Neural progenitor cell (in vitro differentiated cells): ENCODE measurements at regions not wholly inside any gene's neighbourhood (a gene's known extent, or its start where the extent isn't known, plus 50 kb on each side); places are given as distances from the start of the nearest gene placed in this dataset.

Experiments
- EZH2 ChIP-seq: fragments of 200-600 bp; sonication (generic); IDR thresholded peaks from 2 replicates; pipeline ENCODE4 v1.6.1; 2017; ENCODE audit warnings: antibody characterized with exemption, mild to moderate bottlenecking, moderate library complexity
- EZH2phosphoT487 ChIP-seq: fragments of 200-600 bp; sonication (generic); IDR thresholded peaks from 2 replicates; pipeline ENCODE4 v1.6.1; 2017; ENCODE audit warnings: antibody characterized with exemption
- TF ChIP-seq, protein P1 (sequence below): fragments of 200-600 bp; sonication (generic); IDR thresholded peaks from 2 replicates; pipeline ENCODE4 v1.5.1; 2017; ENCODE audit warnings: antibody characterized with exemption, mild to moderate bottlenecking

DNA sequence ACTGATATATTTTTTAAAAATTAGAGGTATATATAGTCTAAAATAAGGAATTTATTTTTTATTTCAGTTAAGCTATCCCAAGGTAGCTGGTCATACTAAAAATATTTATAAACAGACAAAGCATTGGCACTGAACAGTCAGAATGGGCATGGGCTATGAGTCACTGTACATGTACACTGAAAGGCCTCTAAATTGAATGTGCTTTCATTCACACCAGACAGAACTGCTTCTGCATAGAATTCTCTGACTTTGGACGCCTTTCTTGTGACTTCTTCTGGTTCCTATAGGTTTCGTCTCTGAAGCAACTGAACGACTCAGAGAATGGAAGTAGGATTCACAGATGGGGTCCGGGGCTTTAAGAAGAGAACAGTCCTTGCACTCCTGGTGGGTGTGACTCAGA is 394.8 kb upstream of the MEF2C start:
- TF ChIP-seq EZH2phosphoT487 (no peak), EZH2 (no peak)
- TF ChIP-seq, protein P1, sequence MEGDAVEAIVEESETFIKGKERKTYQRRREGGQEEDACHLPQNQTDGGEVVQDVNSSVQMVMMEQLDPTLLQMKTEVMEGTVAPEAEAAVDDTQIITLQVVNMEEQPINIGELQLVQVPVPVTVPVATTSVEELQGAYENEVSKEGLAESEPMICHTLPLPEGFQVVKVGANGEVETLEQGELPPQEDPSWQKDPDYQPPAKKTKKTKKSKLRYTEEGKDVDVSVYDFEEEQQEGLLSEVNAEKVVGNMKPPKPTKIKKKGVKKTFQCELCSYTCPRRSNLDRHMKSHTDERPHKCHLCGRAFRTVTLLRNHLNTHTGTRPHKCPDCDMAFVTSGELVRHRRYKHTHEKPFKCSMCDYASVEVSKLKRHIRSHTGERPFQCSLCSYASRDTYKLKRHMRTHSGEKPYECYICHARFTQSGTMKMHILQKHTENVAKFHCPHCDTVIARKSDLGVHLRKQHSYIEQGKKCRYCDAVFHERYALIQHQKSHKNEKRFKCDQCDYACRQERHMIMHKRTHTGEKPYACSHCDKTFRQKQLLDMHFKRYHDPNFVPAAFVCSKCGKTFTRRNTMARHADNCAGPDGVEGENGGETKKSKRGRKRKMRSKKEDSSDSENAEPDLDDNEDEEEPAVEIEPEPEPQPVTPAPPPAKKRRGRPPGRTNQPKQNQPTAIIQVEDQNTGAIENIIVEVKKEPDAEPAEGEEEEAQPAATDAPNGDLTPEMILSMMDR = no peak
